GM12878 (cell line): ENCODE measurements at regions not wholly inside any gene's neighbourhood (a gene's known extent, or its start where the extent isn't known, plus 50 kb on each side); places are given as distances from the start of the nearest gene placed in this dataset.

Experiments
- ATF3 ChIP-seq: IDR thresholded peaks from 2 replicates; pipeline ENCODE4 v1.6.1; 2011; ENCODE audit warnings: low read depth, mild to moderate bottlenecking, low read length, moderate library complexity, borderline replicate concordance; ENCODE audit errors: extremely low read depth
- EP300 ChIP-seq, 2 experiments: fragments of 150-350 bp in 1 of 2; IDR thresholded peaks; 2 replicates each; pipeline ENCODE4 v1.6.1; 2011 to 2012; ENCODE audit warnings: low read depth in 2 of 2, low read length in 2 of 2, borderline replicate concordance in 1 of 2, improper control_type of control experiment in 1 of 2, inconsistent platforms in 1 of 2; ENCODE audit not compliant: control insufficient read depth in 1 of 2
- KAT2A ChIP-seq: conservative IDR thresholded peaks from 2 replicates; pipeline ENCODE4 v1.6.1; 2011; ENCODE audit warnings: low read depth, low read length; ENCODE audit not compliant: control insufficient read depth
- POLR2A ChIP-seq: IDR thresholded peaks from 2 replicates; pipeline ENCODE4 v1.6.1; 2011; ENCODE audit warnings: low read depth, mild to moderate bottlenecking, low read length
- POLR2AphosphoS5 ChIP-seq: IDR thresholded peaks from 2 replicates; pipeline ENCODE4 v1.6.1; 2011; ENCODE audit warnings: mild to moderate bottlenecking, low read length, inconsistent platforms
- ZNF207 ChIP-seq: fragments of 450-650 bp; IDR thresholded peaks from 2 replicates; pipeline ENCODE4 v1.6.1; 2014; ENCODE audit warnings: antibody characterized with exemption, mild to moderate bottlenecking, borderline replicate concordance

- TF ChIP-seq ZNF207 (no peak), ATF3 (no peak), EP300 (IDR thresholded peaks at IDR 0.05; ENCODE audit: borderline replicate concordance in 1 of 2, control insufficient read depth in 1 of 2, low read depth in 2 of 2, low read length in 2 of 2) (no peak), KAT2A (no peak), POLR2A (no peak), POLR2AphosphoS5 (no peak)
These were observed 62.3 kb downstream of the TFPI2 start for GRCh38 chr7:93828260-93828659.
